NB4 (cell line): ENCODE measurements at regions not wholly inside any gene's neighbourhood (a gene's known extent, or its start where the extent isn't known, plus 50 kb on each side); places are given as distances from the start of the nearest gene placed in this dataset.
A peak's percentile ranks its signal among the peaks of the same experiment; 100 is the strongest.
"Not testable (repeated sequence)": the region's sequence is repeated elsewhere in the genome, so short reads cannot be mapped to it uniquely, and the experiment has no call there.

ENCODE experiments used
- DNase-seq: peaks from one replicate; pipeline ENCODE4 v3.0.0; 2010; ENCODE audit warnings: low read depth
- H3K4me3 ChIP-seq: one replicate; pipeline ENCODE4 v1.5.1; 2011; ENCODE audit warnings: mild to moderate bottlenecking, low read depth, low read length, moderate library complexity
- CTCF ChIP-seq: IDR thresholded peaks from one replicate; pipeline ENCODE4 v1.5.1; 2012; ENCODE audit warnings: low read depth, low read length
- MAX ChIP-seq: IDR thresholded peaks from 2 replicates; pipeline ENCODE4 v1.6.1; 2011; ENCODE audit warnings: low read depth, low read length
- MYC ChIP-seq: IDR thresholded peaks from 2 replicates; pipeline ENCODE4 v1.6.1; 2011; ENCODE audit warnings: low read depth, low read length
- POLR2A ChIP-seq: IDR thresholded peaks from 2 replicates; pipeline ENCODE4 v1.6.1; 2011; ENCODE audit warnings: mild to moderate bottlenecking; ENCODE audit not compliant: insufficient read length; ENCODE audit errors: extremely low read depth

GRCh38 chr12:62003701-62004100 lies 256.5 kb upstream of the USP15 start:
- H3K4me3 ChIP-seq, result no peak overlapping the region
- TF ChIP-seq MYC, result no peak
- no peak for DNase-seq

GRCh38 chr12:62005615-62006014 lies 254.6 kb upstream of the USP15 start:
- DNase-seq, result no peak
- no peak overlapping the region for H3K4me3 ChIP-seq
- no peak for TF ChIP-seq MYC
- no peak for TF ChIP-seq POLR2A
- TF ChIP-seq CTCF, result no peak
- TF ChIP-seq MAX, result no peak

- TF ChIP-seq MYC, result no peak
- peak; percentile 85 for TF ChIP-seq CTCF
- no peak for TF ChIP-seq POLR2A
- TF ChIP-seq MAX, result peak; percentile 18; the same call in 1 of the 2 replicates
- peak; percentile 55 for DNase-seq
- H3K4me3 ChIP-seq, result no peak overlapping the region
Measured at GRCh38 chr12:62006076-62006732, 254.0 kb upstream of the USP15 start.

GRCh38 chr12:62008703-62009102 lies 251.5 kb upstream of the USP15 start:
- no peak for DNase-seq
- H3K4me3 ChIP-seq, result no peak overlapping the region
- no peak for TF ChIP-seq MYC

- TF ChIP-seq POLR2A (no peak), MYC (no peak), CTCF (no peak), MAX (no peak)
- H3K4me3 ChIP-seq, result no peak overlapping the region
- DNase-seq, result no peak
Measured at GRCh38 chr12:62009445-62009844, 250.8 kb upstream of the USP15 start.

GRCh38 chr12:62010331-62010906 lies 249.8 kb upstream of the USP15 start:
- not testable (repeated sequence) for DNase-seq, H3K4me3 ChIP-seq

GRCh38 chr12:62010973-62011372 lies 249.2 kb upstream of the USP15 start:
- DNase-seq, H3K4me3 ChIP-seq: not testable (repeated sequence)

- no peak overlapping the region for H3K4me3 ChIP-seq
- TF ChIP-seq MYC, result no peak
- TF ChIP-seq POLR2A, result no peak
- TF ChIP-seq MAX, result no peak
- no peak for DNase-seq
Measured at GRCh38 chr12:62014330-62014729, 245.9 kb upstream of the USP15 start.
